ENCODE measurements at regions not wholly inside any gene's neighbourhood (a gene's known extent, or its start where the extent isn't known, plus 50 kb on each side); places are given as distances from the start of the nearest gene placed in this dataset.

DNA sequence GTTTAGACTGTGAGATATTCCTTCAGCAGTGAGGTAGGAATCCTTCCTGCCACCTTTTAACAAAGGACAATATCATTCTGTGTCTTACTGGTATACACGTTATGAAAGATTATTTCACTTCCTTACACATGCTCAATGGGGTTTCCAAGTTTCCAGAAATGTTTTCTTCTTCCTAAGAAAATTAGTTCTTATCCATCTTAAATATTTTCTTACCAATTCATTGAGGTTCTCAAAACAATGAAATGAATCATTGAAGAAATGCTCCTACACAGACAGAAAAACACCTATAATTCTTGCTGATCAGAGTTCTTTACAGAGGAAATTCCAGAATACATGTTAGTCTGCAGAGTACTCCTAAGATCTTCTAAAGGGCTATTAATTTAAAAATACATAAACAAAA, 51.4 kb upstream of the SEC61G start:
- H3K9me3 Mint-ChIP-seq (ENCODE audit: low read depth): peaks cover 7% of the 10 kb centered on the region
- no peak for DNase-seq (ENCODE audit: low spot score, unreplicated experiment)
- no peaks in the 10 kb centered on the region for H3K36me3 Mint-ChIP-seq (ENCODE audit: insufficient read depth)
- TF ChIP-seq, protein P1, sequence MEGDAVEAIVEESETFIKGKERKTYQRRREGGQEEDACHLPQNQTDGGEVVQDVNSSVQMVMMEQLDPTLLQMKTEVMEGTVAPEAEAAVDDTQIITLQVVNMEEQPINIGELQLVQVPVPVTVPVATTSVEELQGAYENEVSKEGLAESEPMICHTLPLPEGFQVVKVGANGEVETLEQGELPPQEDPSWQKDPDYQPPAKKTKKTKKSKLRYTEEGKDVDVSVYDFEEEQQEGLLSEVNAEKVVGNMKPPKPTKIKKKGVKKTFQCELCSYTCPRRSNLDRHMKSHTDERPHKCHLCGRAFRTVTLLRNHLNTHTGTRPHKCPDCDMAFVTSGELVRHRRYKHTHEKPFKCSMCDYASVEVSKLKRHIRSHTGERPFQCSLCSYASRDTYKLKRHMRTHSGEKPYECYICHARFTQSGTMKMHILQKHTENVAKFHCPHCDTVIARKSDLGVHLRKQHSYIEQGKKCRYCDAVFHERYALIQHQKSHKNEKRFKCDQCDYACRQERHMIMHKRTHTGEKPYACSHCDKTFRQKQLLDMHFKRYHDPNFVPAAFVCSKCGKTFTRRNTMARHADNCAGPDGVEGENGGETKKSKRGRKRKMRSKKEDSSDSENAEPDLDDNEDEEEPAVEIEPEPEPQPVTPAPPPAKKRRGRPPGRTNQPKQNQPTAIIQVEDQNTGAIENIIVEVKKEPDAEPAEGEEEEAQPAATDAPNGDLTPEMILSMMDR (IDR thresholded peaks at IDR 0.05; ENCODE audit: unreplicated experiment): no peak
- no peaks in the 10 kb centered on the region for H3K27me3 Mint-ChIP-seq
- H3K27ac Mint-ChIP-seq: no peak overlapping the region
- no peaks in the 10 kb centered on the region for H3K4me1 Mint-ChIP-seq (ENCODE audit: low read depth)
- H3K4me3 Mint-ChIP-seq (ENCODE audit: low read depth): no peak overlapping the region

GRCh38 chr7:54811041-54811845, 52.2 kb upstream of the SEC61G start:
- TF ChIP-seq, protein P1 (IDR thresholded peaks at IDR 0.05; ENCODE audit: unreplicated experiment): no peak
- no peak overlapping the region for H3K27ac Mint-ChIP-seq
- no peaks in the 10 kb centered on the region for H3K27me3 Mint-ChIP-seq
- DNase-seq (ENCODE audit: low spot score, unreplicated experiment): no peak
- H3K4me3 Mint-ChIP-seq (ENCODE audit: low read depth): no peak overlapping the region
- H3K9me3 Mint-ChIP-seq (ENCODE audit: low read depth): peaks cover 7% of the 10 kb centered on the region
- no peaks in the 10 kb centered on the region for H3K36me3 Mint-ChIP-seq (ENCODE audit: insufficient read depth)
- no peaks in the 10 kb centered on the region for H3K4me1 Mint-ChIP-seq (ENCODE audit: low read depth)

GRCh38 chr7:54811846-54812254, 52.8 kb upstream of the SEC61G start:
- peaks cover under 1% of the 10 kb centered on the region for H3K4me1 Mint-ChIP-seq (ENCODE audit: low read depth)
- H3K27ac Mint-ChIP-seq: no peak overlapping the region
- H3K9me3 Mint-ChIP-seq (ENCODE audit: low read depth): peaks cover 7% of the 10 kb centered on the region
- no peak for DNase-seq (ENCODE audit: low spot score, unreplicated experiment)
- no peaks in the 10 kb centered on the region for H3K36me3 Mint-ChIP-seq (ENCODE audit: insufficient read depth)
- no peaks in the 10 kb centered on the region for H3K27me3 Mint-ChIP-seq
- TF ChIP-seq, protein P1 (IDR thresholded peaks at IDR 0.05; ENCODE audit: unreplicated experiment): no peak
- no peak overlapping the region for H3K4me3 Mint-ChIP-seq (ENCODE audit: low read depth)

DNA sequence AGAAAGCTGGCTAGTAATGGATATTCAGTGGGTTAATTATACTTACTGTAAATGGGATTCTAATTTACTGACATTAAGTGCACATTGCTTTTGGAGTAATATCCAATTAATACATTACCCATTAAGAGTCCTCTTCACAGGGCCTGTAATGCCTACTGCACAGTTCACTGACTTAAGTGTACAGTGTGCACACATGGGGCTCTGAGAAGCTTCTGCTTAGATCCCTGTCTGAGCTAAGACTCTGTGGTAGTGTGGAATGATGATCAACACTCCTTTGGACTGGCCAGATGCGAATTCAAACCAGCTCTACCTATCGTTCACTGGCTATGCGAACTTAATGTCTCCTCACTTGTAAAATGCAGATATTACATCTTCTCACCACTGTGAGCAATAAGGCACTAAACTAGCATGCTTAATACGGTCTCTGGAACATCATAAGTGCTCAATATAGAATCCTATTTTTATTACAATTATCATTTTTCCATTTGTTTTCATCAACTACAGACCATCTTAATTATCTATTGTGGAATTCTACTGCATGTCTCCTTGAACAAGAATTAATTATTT, 53.8 kb upstream of the SEC61G start:
- Mint-ChIP-seq H3K4me3 (ENCODE audit: low read depth) (no peak overlapping the region), H3K27me3 (no peaks in the 10 kb centered on the region), H3K4me1 (ENCODE audit: low read depth) (peaks cover 8% of the 10 kb centered on the region), H3K36me3 (ENCODE audit: insufficient read depth) (no peaks in the 10 kb centered on the region), H3K9me3 (ENCODE audit: low read depth) (peaks cover 7% of the 10 kb centered on the region), H3K27ac (no peak overlapping the region)
- TF ChIP-seq, protein P1 (IDR thresholded peaks at IDR 0.05; ENCODE audit: unreplicated experiment): no peak
- no peak for DNase-seq (ENCODE audit: low spot score, unreplicated experiment)

GRCh38 chr7:54813398-54813797, 54.4 kb upstream of the SEC61G start:
- TF ChIP-seq, protein P1 (IDR thresholded peaks at IDR 0.05; ENCODE audit: unreplicated experiment): no peak
- H3K9me3 Mint-ChIP-seq (ENCODE audit: low read depth): peaks cover 7% of the 10 kb centered on the region
- DNase-seq (ENCODE audit: low spot score, unreplicated experiment): no peak
- no peaks in the 10 kb centered on the region for H3K27me3 Mint-ChIP-seq
- no peak overlapping the region for H3K27ac Mint-ChIP-seq
- H3K4me3 Mint-ChIP-seq (ENCODE audit: low read depth): no peak overlapping the region
- H3K4me1 Mint-ChIP-seq (ENCODE audit: low read depth): peaks cover 11% of the 10 kb centered on the region
- no peaks in the 10 kb centered on the region for H3K36me3 Mint-ChIP-seq (ENCODE audit: insufficient read depth)
